SIG-M5 treated with dmso at 0.1 percent for 504 hours (cell line): ENCODE measurements at regions not wholly inside any gene's neighbourhood (a gene's known extent, or its start where the extent isn't known, plus 50 kb on each side); places are given as distances from the start of the nearest gene placed in this dataset.
"Not testable (repeated sequence)": the region's sequence is repeated elsewhere in the genome, so short reads cannot be mapped to it uniquely, and the experiment has no call there.

ENCODE experiments used
- DNase-seq: peaks from one replicate; lab custom pipeline; 2025; ENCODE audit not compliant: unreplicated experiment; lab: John Stamatoyannopoulos, UW

GRCh38 chr10:8173243-8173865 lies 118.9 kb downstream of the GATA3 start:
- no peak for DNase-seq

DNA sequence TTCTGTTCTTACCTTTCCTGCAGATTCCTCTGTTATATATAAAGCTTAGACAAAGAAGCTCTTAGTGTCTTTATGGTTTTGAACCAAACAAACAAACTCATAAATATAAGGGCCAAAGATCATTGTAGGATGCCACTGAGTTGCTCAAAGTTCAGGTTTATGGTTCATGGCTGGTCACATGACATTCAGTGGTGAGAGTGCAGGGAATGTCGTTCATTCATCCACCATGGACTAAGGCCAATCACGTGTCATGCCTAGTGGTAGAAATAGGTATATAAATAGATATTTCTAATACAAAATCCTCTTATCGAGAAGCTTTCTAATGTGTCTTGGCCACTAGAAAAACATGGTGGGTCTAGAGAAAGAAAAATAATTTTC lies 119.4 kb downstream of the GATA3 start:
- no peak for DNase-seq

GRCh38 chr10:8174762-8175161 lies 120.3 kb downstream of the GATA3 start:
- DNase-seq = no peak

DNA sequence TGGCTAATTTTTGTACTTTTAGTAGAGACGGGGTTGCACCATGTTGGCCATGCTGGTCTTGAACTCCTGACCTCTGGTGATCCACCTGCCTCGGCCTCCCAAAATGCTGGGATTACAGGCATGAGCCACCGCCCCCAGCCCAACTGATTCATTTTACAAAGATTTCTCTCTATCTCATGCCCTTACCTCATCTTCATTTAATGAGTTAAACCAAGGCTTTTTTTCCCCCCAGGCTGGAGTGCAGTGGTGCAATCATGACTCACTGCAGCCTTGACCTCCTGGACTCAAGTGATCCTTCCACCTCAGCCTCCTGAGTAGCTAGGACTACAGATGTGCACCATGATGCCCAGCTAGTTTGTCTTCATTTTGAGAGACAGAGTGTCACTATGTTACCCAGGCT lies 123.0 kb downstream of the GATA3 start:
- DNase-seq = not testable (repeated sequence)

- not testable (repeated sequence) for DNase-seq
These were observed 125.3 kb downstream of the GATA3 start for GRCh38 chr10:8179773-8180172.

DNA sequence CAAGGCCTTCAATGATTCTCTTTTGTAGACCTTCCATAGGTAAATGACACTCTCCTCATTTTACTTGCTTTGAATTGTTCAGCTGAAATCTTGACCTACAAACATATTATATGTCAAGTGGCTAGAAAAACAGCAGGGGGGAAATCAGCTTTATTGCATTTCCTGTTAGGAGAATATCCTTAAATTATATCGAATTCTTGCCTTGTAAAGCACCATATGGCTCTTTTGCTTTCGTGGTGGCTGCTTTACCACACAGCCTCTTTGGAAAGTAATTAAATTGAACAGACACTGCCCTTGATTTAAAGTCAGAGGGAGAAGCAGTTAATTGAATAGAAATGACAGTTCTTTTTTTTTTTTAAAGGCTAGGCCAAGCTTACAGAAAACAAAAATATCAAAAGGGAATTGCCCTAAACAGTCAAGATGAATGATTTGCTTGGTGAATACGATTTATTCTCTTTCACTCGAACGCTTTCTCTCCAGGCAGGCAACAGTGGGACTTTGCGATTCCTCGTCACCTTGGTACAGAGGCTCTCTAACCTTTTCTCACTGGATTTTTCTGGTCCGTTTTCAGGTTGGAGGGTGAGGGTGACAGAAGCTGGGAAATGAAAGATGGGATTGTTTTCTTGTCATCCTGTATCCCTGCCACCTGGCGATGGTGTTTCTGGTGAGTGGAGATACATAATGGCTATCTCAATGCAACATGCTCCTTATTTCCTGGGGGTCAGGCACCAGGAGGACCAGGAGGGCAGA lies 126.0 kb downstream of the GATA3 start:
- no peak for DNase-seq

GRCh38 chr10:8181496-8182157 lies 127.1 kb downstream of the GATA3 start:
- no peak for DNase-seq

GRCh38 chr10:8182806-8183205 lies 128.3 kb downstream of the GATA3 start:
- no peak for DNase-seq

GRCh38 chr10:8183241-8183704 lies 128.8 kb downstream of the GATA3 start:
- peak; percentile 28 for DNase-seq

GRCh38 chr10:8187171-8187666 lies 132.7 kb downstream of the GATA3 start:
- DNase-seq = no peak

- DNase-seq = no peak
These were observed 135.0 kb downstream of the GATA3 start for GRCh38 chr10:8189458-8189857.

- no peak for DNase-seq
These were observed 137.8 kb downstream of the GATA3 start for GRCh38 chr10:8192301-8192700.

DNA sequence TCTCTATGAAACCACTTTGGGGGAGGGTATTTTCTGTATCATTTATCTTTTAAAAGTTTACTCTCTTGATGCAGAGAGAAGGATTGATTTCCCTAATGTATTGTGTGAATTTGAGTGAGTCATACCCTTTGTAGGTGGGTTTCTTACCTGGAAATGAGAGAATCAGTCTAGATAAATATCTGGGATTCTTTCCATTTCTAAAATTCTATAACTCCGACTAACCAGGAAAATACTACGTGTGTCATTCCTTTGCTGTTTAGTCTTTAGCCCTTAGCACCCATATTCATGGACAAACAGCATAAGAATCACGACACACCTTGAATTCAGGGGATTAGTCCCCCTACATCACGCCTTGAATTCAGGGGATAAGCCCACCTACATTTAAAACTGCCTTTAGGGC lies 139.1 kb downstream of the GATA3 start:
- DNase-seq = no peak

DNA sequence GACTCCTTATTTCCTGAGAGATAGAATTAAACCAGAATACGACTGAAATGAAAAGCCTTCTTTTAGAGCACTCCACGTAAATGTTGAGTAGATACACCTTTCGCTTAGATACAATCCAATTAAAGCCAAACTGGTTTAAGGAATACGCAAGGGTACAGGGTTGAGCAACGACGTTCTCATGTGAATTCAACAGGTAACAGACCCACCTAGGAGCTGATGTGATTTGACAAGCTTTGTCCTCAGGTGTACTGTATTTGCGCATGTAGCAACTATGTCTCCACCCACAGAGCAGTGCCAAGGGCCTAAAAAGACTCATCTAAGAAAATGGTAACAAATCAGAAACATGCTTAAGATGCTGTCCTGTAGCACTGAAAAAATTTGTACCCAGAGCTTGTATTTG lies 139.6 kb downstream of the GATA3 start:
- no peak for DNase-seq

GRCh38 chr10:8206882-8207281 lies 152.4 kb downstream of the GATA3 start:
- no peak for DNase-seq

DNA sequence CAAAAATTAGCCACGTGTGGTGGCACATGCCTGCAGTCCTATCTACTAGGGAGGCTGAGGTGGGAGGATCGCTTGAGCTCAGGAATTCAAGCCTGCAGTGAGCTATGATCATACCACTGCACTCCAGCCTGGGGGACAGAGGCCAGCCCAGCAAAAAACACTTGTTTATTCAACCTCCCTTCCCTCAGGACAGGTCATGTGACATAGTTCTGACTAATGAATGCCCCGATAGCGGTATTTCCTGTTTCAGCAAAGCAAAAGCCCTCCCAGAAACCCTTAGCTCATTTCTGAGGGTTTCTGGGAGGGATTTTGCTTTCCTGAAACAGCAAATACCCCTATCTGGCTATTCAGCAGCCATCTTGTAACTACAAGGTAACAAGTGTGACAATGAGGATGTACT lies 157.1 kb downstream of the GATA3 start:
- no peak for DNase-seq

DNA sequence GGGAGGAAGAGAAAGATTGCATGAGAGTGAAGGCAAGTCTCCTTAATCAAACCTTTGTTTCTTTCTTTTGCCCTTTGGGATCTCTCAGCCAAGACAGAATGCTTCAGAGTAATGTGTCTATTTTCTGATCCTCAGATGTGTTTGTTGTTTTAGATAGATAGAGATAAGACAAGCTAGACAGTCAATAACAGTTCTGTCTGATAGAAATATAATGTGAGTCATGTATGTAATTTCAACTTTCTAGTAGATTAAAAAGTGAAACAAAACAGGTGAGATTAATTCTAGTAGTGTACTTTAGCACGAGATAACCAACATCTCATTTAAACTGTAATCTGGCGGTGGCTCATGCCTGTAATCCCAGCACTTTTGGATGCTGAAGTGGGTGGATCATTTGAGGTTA lies 159.2 kb downstream of the GATA3 start:
- no peak for DNase-seq

DNA sequence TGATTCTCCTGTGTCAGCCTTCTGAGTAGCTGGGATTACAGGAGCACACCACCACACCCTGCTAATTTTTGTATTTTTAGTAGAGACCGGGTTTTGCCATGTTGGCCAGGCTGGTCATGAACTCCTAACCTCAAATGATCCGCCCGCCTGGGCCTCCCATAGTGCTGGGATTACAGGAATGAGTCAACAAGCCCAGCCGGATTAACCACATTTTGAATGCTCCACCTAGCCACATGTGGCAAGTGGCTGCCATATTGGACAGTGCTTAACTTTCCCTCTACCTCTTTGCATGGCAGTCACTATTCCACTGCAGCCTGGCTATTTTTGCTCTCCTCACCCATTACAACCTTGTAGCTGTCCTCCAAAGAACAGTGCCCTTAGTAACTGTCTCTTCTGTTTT lies 160.1 kb downstream of the GATA3 start:
- DNase-seq = no peak

DNA sequence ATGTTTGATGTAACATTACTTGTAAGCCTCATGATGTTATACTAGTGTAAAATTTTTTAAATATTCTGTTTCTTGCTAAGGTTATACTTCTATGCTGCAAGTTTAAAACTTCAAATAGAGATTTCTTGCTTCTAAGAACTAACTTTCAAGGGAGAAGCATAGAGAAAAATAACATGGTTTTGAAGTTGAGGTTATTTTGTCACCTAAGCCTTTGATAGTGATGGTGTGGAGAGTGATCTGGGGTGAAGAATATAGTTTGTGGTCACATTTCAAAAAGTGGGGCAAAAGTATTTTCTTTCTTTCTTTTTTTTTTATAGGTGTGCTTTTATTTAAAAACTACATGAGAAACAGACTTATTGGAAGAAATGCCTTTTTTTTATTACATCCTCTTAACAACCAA lies 162.4 kb downstream of the GATA3 start:
- no peak for DNase-seq

DNA sequence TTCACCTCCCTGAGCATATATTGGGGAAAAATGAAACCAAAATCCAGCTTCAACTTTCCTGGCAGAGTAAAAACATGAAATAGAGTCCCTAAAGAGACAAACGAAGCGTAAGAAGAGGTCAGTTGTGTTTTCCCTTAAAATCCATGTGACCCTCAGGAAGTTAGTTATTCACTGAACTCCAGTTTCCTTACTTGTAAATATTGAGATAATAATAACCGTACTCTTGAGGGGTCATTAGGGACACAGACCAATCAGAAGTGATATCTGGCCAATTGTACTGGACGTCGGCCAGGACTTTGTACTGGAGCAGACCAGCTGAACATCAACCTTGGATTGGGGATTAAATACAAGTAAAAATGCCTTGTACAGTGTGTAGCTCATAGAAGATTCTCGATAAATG lies 167.0 kb downstream of the GATA3 start:
- no peak for DNase-seq

DNA sequence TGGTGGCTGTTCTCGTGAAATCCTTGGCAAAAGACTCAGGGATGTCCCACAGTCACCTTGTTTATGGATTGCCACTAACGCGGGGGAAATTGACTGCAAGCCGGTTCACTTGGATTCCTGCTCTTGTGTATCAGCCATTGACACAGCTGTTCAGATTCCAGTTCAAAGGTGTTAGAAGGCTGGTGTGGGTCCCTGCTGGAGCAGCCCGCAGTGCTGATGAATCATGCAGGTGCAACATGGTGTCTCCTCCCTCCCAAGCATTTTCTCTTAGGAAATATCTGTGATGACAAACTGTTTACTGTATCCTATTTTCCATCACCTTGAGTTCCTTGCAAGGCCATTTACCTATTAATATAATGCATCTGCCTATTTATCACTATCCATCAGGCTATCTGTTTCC lies 170.1 kb downstream of the GATA3 start:
- DNase-seq = no peak

- no peak for DNase-seq
These were observed 170.7 kb downstream of the GATA3 start for GRCh38 chr10:8225187-8225586.
